HEK293 (cell line): ENCODE measurements at regions not wholly inside any gene's neighbourhood (a gene's known extent, or its start where the extent isn't known, plus 50 kb on each side); places are given as distances from the start of the nearest gene placed in this dataset.

Experiments used
- ATF2 ChIP-seq: fragments of 450-650 bp; formaldehyde crosslinking; IDR thresholded peaks from 2 replicates; pipeline ENCODE4 v1.5.1; 2016; ENCODE audit warnings: missing biosample characterization, missing genetic modification characterization, low read depth
- CTCF ChIP-seq: fragments of 450-650 bp; formaldehyde crosslinking; IDR thresholded peaks from 2 replicates; pipeline ENCODE4 v1.5.1; 2016; ENCODE audit warnings: missing biosample characterization, missing genetic modification characterization
- OSR2 ChIP-seq: fragments of 450-650 bp; formaldehyde crosslinking; IDR thresholded peaks from 2 replicates; pipeline ENCODE4 v1.5.1; 2016; ENCODE audit warnings: missing biosample characterization, missing genetic modification characterization
- ZBTB26 ChIP-seq: fragments of 450-650 bp; formaldehyde crosslinking; optimal IDR thresholded peaks from 2 replicates; pipeline ENCODE3; 2016; ENCODE audit warnings: missing biosample characterization, mild to moderate bottlenecking, missing genetic modification characterization
- ZBTB44 ChIP-seq: fragments of 450-650 bp; IDR thresholded peaks from 2 replicates; pipeline ENCODE4 v1.5.1; 2018; ENCODE audit warnings: missing biosample characterization, mild to moderate bottlenecking, missing genetic modification characterization
- ZBTB49 ChIP-seq: fragments of 450-650 bp; formaldehyde crosslinking; IDR thresholded peaks from 2 replicates; pipeline ENCODE4 v1.5.1; 2016; ENCODE audit warnings: missing biosample characterization, missing genetic modification characterization, low read depth
- ZBTB8A ChIP-seq: fragments of 450-650 bp; formaldehyde crosslinking; IDR thresholded peaks from 2 replicates; pipeline ENCODE4 v1.5.1; 2016; ENCODE audit warnings: missing biosample characterization, missing genetic modification characterization
- ZNF707 ChIP-seq: fragments of 450-650 bp; formaldehyde crosslinking; IDR thresholded peaks from 2 replicates; pipeline ENCODE4 v1.5.1; 2016; ENCODE audit warnings: missing biosample characterization, missing genetic modification characterization

- no peak for TF ChIP-seq ZBTB26 (tag by site-specific recombination)
- no peak for TF ChIP-seq ZBTB8A (tag by site-specific recombination)
- no peak for TF ChIP-seq ZBTB44
- TF ChIP-seq ATF2 (tag by site-specific recombination), result no peak
- no peak for TF ChIP-seq ZBTB49 (tag by site-specific recombination)
- TF ChIP-seq OSR2 (tag by site-specific recombination), result no peak
- TF ChIP-seq ZNF707, result no peak
- TF ChIP-seq CTCF (tag by site-specific recombination), result no peak
Observed at GRCh38 chr2:61671561-61672315, 133.6 kb upstream of the XPO1 start.
